ENCODE measurements at regions not wholly inside any gene's neighbourhood (a gene's known extent, or its start where the extent isn't known, plus 50 kb on each side); places are given as distances from the start of the nearest gene placed in this dataset.

- Histone ChIP-seq H3F3A (ENCODE audit: low read length, unreplicated experiment) (no peaks in the 10 kb centered on the region), H3K9me2 (replicated peaks; ENCODE audit: low read length) (no peaks in the 10 kb centered on the region), H3K27me3 (ENCODE audit: low read length) (no peaks in the 10 kb centered on the region; the same call in 1 of the 2 replicates), H3K4me2 (ENCODE audit: low read length) (no peak overlapping the region), H4K20me1 (ENCODE audit: low read length) (no peaks in the 10 kb centered on the region), H3K4me1 (ENCODE audit: insufficient read depth, low read length) (no peaks in the 10 kb centered on the region), H3K4me3 (ENCODE audit: low read length) (no peak overlapping the region), H3K27ac (ENCODE audit: low read length) (no peak overlapping the region), H2AFZ (ENCODE audit: low read length) (no peak overlapping the region), H3K79me2 (ENCODE audit: low read length) (no peaks in the 10 kb centered on the region), H3K36me3 (ENCODE audit: low read depth, low read length) (no peaks in the 10 kb centered on the region), H3K9ac (ENCODE audit: low read length) (no peak overlapping the region), H3K9me3 (ENCODE audit: low read length) (no peaks in the 10 kb centered on the region)
- BruUV-seq (replicated peaks) = no TSS peak
- TF ChIP-seq EZH2phosphoT487 (IDR thresholded peaks at IDR 0.05; ENCODE audit: borderline replicate concordance, low read length) (no peak), EZH2 (IDR thresholded peaks at IDR 0.05; ENCODE audit: low read length, unreplicated experiment) (no peak)
- TF ChIP-seq, protein P1, sequence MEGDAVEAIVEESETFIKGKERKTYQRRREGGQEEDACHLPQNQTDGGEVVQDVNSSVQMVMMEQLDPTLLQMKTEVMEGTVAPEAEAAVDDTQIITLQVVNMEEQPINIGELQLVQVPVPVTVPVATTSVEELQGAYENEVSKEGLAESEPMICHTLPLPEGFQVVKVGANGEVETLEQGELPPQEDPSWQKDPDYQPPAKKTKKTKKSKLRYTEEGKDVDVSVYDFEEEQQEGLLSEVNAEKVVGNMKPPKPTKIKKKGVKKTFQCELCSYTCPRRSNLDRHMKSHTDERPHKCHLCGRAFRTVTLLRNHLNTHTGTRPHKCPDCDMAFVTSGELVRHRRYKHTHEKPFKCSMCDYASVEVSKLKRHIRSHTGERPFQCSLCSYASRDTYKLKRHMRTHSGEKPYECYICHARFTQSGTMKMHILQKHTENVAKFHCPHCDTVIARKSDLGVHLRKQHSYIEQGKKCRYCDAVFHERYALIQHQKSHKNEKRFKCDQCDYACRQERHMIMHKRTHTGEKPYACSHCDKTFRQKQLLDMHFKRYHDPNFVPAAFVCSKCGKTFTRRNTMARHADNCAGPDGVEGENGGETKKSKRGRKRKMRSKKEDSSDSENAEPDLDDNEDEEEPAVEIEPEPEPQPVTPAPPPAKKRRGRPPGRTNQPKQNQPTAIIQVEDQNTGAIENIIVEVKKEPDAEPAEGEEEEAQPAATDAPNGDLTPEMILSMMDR (conservative IDR thresholded peaks at IDR 0.05; ENCODE audit: low read depth, low read length) = no peak
- ChIA-PET POLR2A (ENCODE audit: unreplicated experiment) (no interaction called here), CTCF (no interaction called here)
- intact Hi-C loops (cut with micrococcal nuclease) = no loop called here
- DNase-seq = no peak
- no peak for ATAC-seq
Measured at GRCh38 chr9:99576876-99577275, 244.8 kb upstream of the NR4A3 start.

GRCh38 chr9:99577351-99577750, 244.3 kb upstream of the NR4A3 start:
- TF ChIP-seq, protein P1 (conservative IDR thresholded peaks at IDR 0.05; ENCODE audit: low read depth, low read length) = no peak
- TF ChIP-seq EZH2phosphoT487 (IDR thresholded peaks at IDR 0.05; ENCODE audit: borderline replicate concordance, low read length) (no peak), EZH2 (IDR thresholded peaks at IDR 0.05; ENCODE audit: low read length, unreplicated experiment) (no peak)
- H3K79me2 ChIP-seq (ENCODE audit: low read length) = no peaks in the 10 kb centered on the region
- H3K4me2 ChIP-seq (ENCODE audit: low read length) = no peak overlapping the region
- H3K27ac ChIP-seq (ENCODE audit: low read length) = no peak overlapping the region
- H3K4me1 ChIP-seq (ENCODE audit: insufficient read depth, low read length) = no peaks in the 10 kb centered on the region
- no peak for ATAC-seq
- no peaks in the 10 kb centered on the region for H4K20me1 ChIP-seq (ENCODE audit: low read length)
- no peak overlapping the region for H3K4me3 ChIP-seq (ENCODE audit: low read length)
- intact Hi-C loops (cut with micrococcal nuclease) = no loop called here
- no peak overlapping the region for H3K9ac ChIP-seq (ENCODE audit: low read length)
- ChIA-PET CTCF (no interaction called here), POLR2A (ENCODE audit: unreplicated experiment) (no interaction called here)
- BruUV-seq (replicated peaks) = no TSS peak
- no peaks in the 10 kb centered on the region; the same call in 1 of the 2 replicates for H3K27me3 ChIP-seq (ENCODE audit: low read length)
- H3K9me3 ChIP-seq (ENCODE audit: low read length) = no peaks in the 10 kb centered on the region
- H3K36me3 ChIP-seq (ENCODE audit: low read depth, low read length) = no peaks in the 10 kb centered on the region
- no peak for DNase-seq
- H3K9me2 ChIP-seq (replicated peaks; ENCODE audit: low read length) = no peaks in the 10 kb centered on the region
- H2AFZ ChIP-seq (ENCODE audit: low read length) = no peak overlapping the region
- no peaks in the 10 kb centered on the region for H3F3A ChIP-seq (ENCODE audit: low read length, unreplicated experiment)

DNA sequence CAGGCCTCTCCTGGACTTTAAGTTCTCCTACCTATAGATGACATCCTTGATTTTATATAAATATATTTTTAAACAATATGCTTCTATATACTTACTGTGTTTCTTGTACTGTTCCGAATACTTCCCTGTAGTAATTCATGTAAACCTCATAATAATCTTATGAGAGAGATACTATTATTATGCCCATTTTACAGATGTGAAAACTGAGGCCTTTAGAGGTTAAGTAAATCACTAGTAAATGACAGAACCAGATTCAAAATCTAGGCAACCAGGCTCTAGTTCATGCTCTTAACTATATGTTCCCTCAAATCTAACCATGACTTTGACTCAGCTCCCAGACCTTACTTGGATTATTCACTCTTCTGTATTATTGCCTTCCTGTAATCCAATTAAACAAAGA, 243.0 kb upstream of the NR4A3 start:
- H3K9ac ChIP-seq (ENCODE audit: low read length) = no peak overlapping the region
- POLR2A ChIA-PET (ENCODE audit: unreplicated experiment) = no interaction called here
- no peaks in the 10 kb centered on the region; the same call in 1 of the 2 replicates for H3K27me3 ChIP-seq (ENCODE audit: low read length)
- no peaks in the 10 kb centered on the region for H4K20me1 ChIP-seq (ENCODE audit: low read length)
- H3F3A ChIP-seq (ENCODE audit: low read length, unreplicated experiment) = no peaks in the 10 kb centered on the region
- no peaks in the 10 kb centered on the region for H3K9me2 ChIP-seq (replicated peaks; ENCODE audit: low read length)
- CTCF ChIA-PET = no interaction called here
- H3K9me3 ChIP-seq (ENCODE audit: low read length) = no peaks in the 10 kb centered on the region
- H3K4me1 ChIP-seq (ENCODE audit: insufficient read depth, low read length) = no peaks in the 10 kb centered on the region
- H3K4me3 ChIP-seq (ENCODE audit: low read length) = no peak overlapping the region
- no peaks in the 10 kb centered on the region for H3K36me3 ChIP-seq (ENCODE audit: low read depth, low read length)
- ATAC-seq (no peak), DNase-seq (no peak)
- H3K4me2 ChIP-seq (ENCODE audit: low read length) = no peak overlapping the region
- no TSS peak for BruUV-seq (replicated peaks)
- no peak overlapping the region for H3K27ac ChIP-seq (ENCODE audit: low read length)
- TF ChIP-seq EZH2 (IDR thresholded peaks at IDR 0.05; ENCODE audit: low read length, unreplicated experiment) (no peak), EZH2phosphoT487 (IDR thresholded peaks at IDR 0.05; ENCODE audit: borderline replicate concordance, low read length) (no peak)
- TF ChIP-seq, protein P1 (conservative IDR thresholded peaks at IDR 0.05; ENCODE audit: low read depth, low read length) = no peak
- H2AFZ ChIP-seq (ENCODE audit: low read length) = no peak overlapping the region
- intact Hi-C loops (cut with micrococcal nuclease) = no loop called here
- no peaks in the 10 kb centered on the region for H3K79me2 ChIP-seq (ENCODE audit: low read length)

Data from PC-3 (cell line).